ENCODE measurements at regions not wholly inside any gene's neighbourhood (a gene's known extent, or its start where the extent isn't known, plus 50 kb on each side); places are given as distances from the start of the nearest gene placed in this dataset.

- ATAC-seq (ENCODE audit: low read depth), result no peak
- Histone ChIP-seq H2BK120ac (ENCODE audit: low read depth, low read length) (no peak overlapping the region), H4K8ac (ENCODE audit: low read depth in 2 of 2, low read length in 2 of 2) (no peak overlapping the region), H3K79me1 (ENCODE audit: low read depth in 1 of 2, low read length in 2 of 2) (no peaks in the 10 kb centered on the region), H3K18ac (ENCODE audit: low read depth, low read length) (no peak overlapping the region), H3K27me3 (ENCODE audit: control insufficient read depth, insufficient read depth, low read length) (no peaks in the 10 kb centered on the region; the same call in 1 of the 2 replicates), H3K4me2 (ENCODE audit: low read depth, low read length) (no peak overlapping the region), H3K14ac (replicated peaks; ENCODE audit: low read depth, low read length) (no peak overlapping the region), H4K91ac (ENCODE audit: insufficient read depth, low read depth, low read length) (no peak overlapping the region), H2AFZ (replicated peaks; ENCODE audit: low read length, poor library complexity) (no peak overlapping the region), H2AK5ac (ENCODE audit: low read depth, low read length) (no peak overlapping the region), H2AK9ac (replicated peaks; ENCODE audit: low read depth, low read length, poor library complexity) (no peak overlapping the region), H3K9me3 (ENCODE audit: control insufficient read depth, insufficient read depth, low read length) (no peaks in the 10 kb centered on the region), H3K27ac (ENCODE audit: insufficient read depth, low read length) (no peak overlapping the region), H3K56ac (ENCODE audit: extremely low read depth, insufficient read depth, low read length) (no peak overlapping the region), H4K5ac (ENCODE audit: low read depth, low read length) (no peak overlapping the region), H2BK15ac (ENCODE audit: low read depth, low read length) (no peak overlapping the region), H2BK5ac (ENCODE audit: low read depth, low read length, poor library complexity, severe bottlenecking) (no peak overlapping the region), H3K4me1 (ENCODE audit: control insufficient read depth, insufficient read depth, low read length) (no peaks in the 10 kb centered on the region), H3K4me3 (ENCODE audit: insufficient read depth, low read depth, low read length) (no peak overlapping the region), H3K9me1 (ENCODE audit: insufficient read depth, low read length) (no peaks in the 10 kb centered on the region), H3K9ac (ENCODE audit: low read depth, low read length) (no peak overlapping the region), H4K20me1 (ENCODE audit: insufficient read depth, low read length) (no peaks in the 10 kb centered on the region), H3K4ac (ENCODE audit: low read depth, low read length) (no peak overlapping the region), H2BK20ac (ENCODE audit: low read depth, low read length) (no peak overlapping the region), H3K23ac (ENCODE audit: low read depth, low read length) (no peak overlapping the region), H3K36me3 (ENCODE audit: control insufficient read depth, insufficient read depth, low read length) (no peaks in the 10 kb centered on the region)
- dilution Hi-C loops (cut with HindIII; ENCODE audit: low sequenced_read_pairs, unreplicated experiment), result no loop called here
- POLR2A ChIA-PET (ENCODE audit: unreplicated experiment), result no interaction called here
- BruUV-seq (replicated peaks), result no TSS peak
- no CpG with 5 or more reads among the region's 2 CpGs for WGBS, 2 experiments (ENCODE audit: extremely low coverage in 2 of 2, insufficient read length in 1 of 2)
- no peak for TF ChIP-seq RFX5 (IDR thresholded peaks at IDR 0.05; ENCODE audit: low read depth, low read length)
- no peak for TF ChIP-seq RCOR1 (IDR thresholded peaks at IDR 0.05; ENCODE audit: insufficient replicate concordance, low read length)
- TF ChIP-seq MAZ (IDR thresholded peaks at IDR 0.05; ENCODE audit: borderline replicate concordance, low read depth, low read length), result no peak
- TF ChIP-seq CEBPB (IDR thresholded peaks at IDR 0.05; ENCODE audit: low read depth, low read length), result no peak
- TF ChIP-seq RAD21 (IDR thresholded peaks at IDR 0.05; ENCODE audit: low read length), result no peak
- TF ChIP-seq MXI1 (IDR thresholded peaks at IDR 0.05; ENCODE audit: borderline replicate concordance, low read depth, low read length), result no peak
- DNase-seq, result no peak
- CTCF ChIA-PET, result no interaction called here
- intact Hi-C loops (cut with micrococcal nuclease), result no loop called here
- in situ Hi-C loops (cut with MboI; ENCODE audit: low sequenced_read_pairs), result no loop called here
Observed at GRCh38 chr4:112900416-112900815, 149.0 kb upstream of the ANK2 start.

Measured in IMR-90 (cell line).